H1 (cell line): ENCODE measurements at regions not wholly inside any gene's neighbourhood (a gene's known extent, or its start where the extent isn't known, plus 50 kb on each side); places are given as distances from the start of the nearest gene placed in this dataset.

ENCODE experiments used
- CTCF ChIA-PET: fragments of 300-600 bp; sonication (Branson Sonifier 250); formaldehyde crosslinking; loops from one replicate; lab custom pipeline; 2021; ENCODE audit not compliant: partially characterized antibody; lab: Charles Lee
- POLR2A ChIA-PET: fragments of 300-600 bp; sonication (Branson Sonifier 250); formaldehyde crosslinking; loops from one replicate; lab custom pipeline; 2021; ENCODE audit warnings: inconsistent platforms; ENCODE audit not compliant: partially characterized antibody; lab: Charles Lee
- DNase-seq, 2 experiments: peaks; one replicate each; pipeline versions ENCODE4 v3.0.0 to v3.0.0-alpha.2; 2010 to 2022; ENCODE audit warnings: low spot score in 2 of 2, low read depth in 1 of 2, mixed read lengths in 1 of 2
- FAIRE-seq: peaks from 2 replicates; lab custom pipeline; 2011; peaks lifted over from hg19 to GRCh38; lab: Jason Lieb, UNC
- H2AFZ ChIP-seq: 2 replicates; pipeline ENCODE4 v1.8.1; 2012; ENCODE audit warnings: low read length, inconsistent platforms
- H2AK5ac ChIP-seq: 2 replicates; pipeline ENCODE4 v1.6.1; 2013; ENCODE audit warnings: low read depth, low read length
- H2BK120ac ChIP-seq: replicated peaks from 2 replicates; pipeline ENCODE3; 2013; ENCODE audit warnings: low read depth, low read length, inconsistent platforms
- H2BK12ac ChIP-seq: 2 replicates; pipeline ENCODE4 v1.6.1; 2013; ENCODE audit warnings: low read depth, low read length
- H2BK15ac ChIP-seq: 2 replicates; pipeline ENCODE4 v1.6.1; 2013; ENCODE audit warnings: low read length
- H2BK20ac ChIP-seq: 2 replicates; pipeline ENCODE4 v1.6.1; 2013; ENCODE audit warnings: low read length
- H2BK5ac ChIP-seq: 2 replicates; pipeline ENCODE4 v1.6.1; 2013; ENCODE audit warnings: low read depth, low read length
- H3K14ac ChIP-seq: 2 replicates; pipeline ENCODE4 v1.6.1; 2013; ENCODE audit warnings: inconsistent platforms; ENCODE audit not compliant: insufficient read length
- H3K18ac ChIP-seq: 2 replicates; pipeline ENCODE4 v1.6.1; 2013; ENCODE audit warnings: low read length; ENCODE audit errors: extremely low read depth
- H3K23ac ChIP-seq: 2 replicates; pipeline ENCODE4 v1.6.1; 2013; ENCODE audit warnings: inconsistent platforms; ENCODE audit not compliant: insufficient read length
- H3K23me2 ChIP-seq: 2 replicates; pipeline ENCODE4 v1.6.1; 2013; ENCODE audit warnings: low read depth, low read length
- H3K27ac ChIP-seq: 2 replicates; pipeline ENCODE4 v1.6.1; 2011; ENCODE audit warnings: low read depth, low read length, inconsistent platforms
- H3K27me3 ChIP-seq, 4 experiments: replicated peaks in 1 of 4; 1 replicate in 1 of 4; 2 replicates in 3 of 4; pipeline versions ENCODE4 v1.6.1 to v1.8.1; 2011 to 2013; ENCODE audit warnings: low read length in 3 of 4, mild to moderate bottlenecking in 3 of 4, inconsistent platforms in 2 of 4, mixed read lengths in 2 of 4, moderate library complexity in 1 of 4; ENCODE audit not compliant: control insufficient read depth in 3 of 4, insufficient read depth in 3 of 4; ENCODE audit errors: extremely low read depth in 1 of 4
- H3K36me3 ChIP-seq, 4 experiments: 2 replicates each; pipeline versions ENCODE4 v1.6.1 to v1.8.1; 2011 to 2013; ENCODE audit warnings: mild to moderate bottlenecking in 4 of 4, low read length in 3 of 4, moderate library complexity in 2 of 4, control low read depth in 1 of 4, inconsistent platforms in 1 of 4; ENCODE audit not compliant: insufficient read depth in 4 of 4, control insufficient read depth in 2 of 4
- H3K4ac ChIP-seq: replicated peaks from 2 replicates; pipeline ENCODE3; 2013; ENCODE audit warnings: low read length, low read depth, mixed read lengths, inconsistent platforms; ENCODE audit not compliant: insufficient read length
- H3K4me1 ChIP-seq, 4 experiments: replicated peaks in 1 of 4; 1 replicate in 1 of 4; 2 replicates in 3 of 4; pipeline versions ENCODE4 v1.6.1 to v1.8.1; 2011 to 2013; ENCODE audit warnings: low read length in 3 of 4, inconsistent platforms in 2 of 4, mixed read lengths in 1 of 4; ENCODE audit not compliant: insufficient read depth in 4 of 4, control insufficient read depth in 3 of 4
- H3K4me2 ChIP-seq, 2 experiments: 2 replicates each; pipeline versions ENCODE4 v1.6.1 to v1.8.1; 2011 to 2013; ENCODE audit warnings: low read depth in 2 of 2, low read length in 2 of 2, control low read depth in 1 of 2, inconsistent platforms in 1 of 2, mild to moderate bottlenecking in 1 of 2; ENCODE audit not compliant: insufficient read depth in 1 of 2
- H3K4me3 ChIP-seq, 4 experiments: fragments of 200-600, 300-600 bp in 1 of 4; sonication (generic), shearing (Covaris generic), sonication (Bioruptor Twin) in 1 of 4; 2 replicates each; pipeline versions ENCODE4 v1.5.1 to v1.8.1; 2011 to 2016; ENCODE audit warnings: low read length in 4 of 4, low read depth in 3 of 4, control low read depth in 2 of 4, inconsistent platforms in 2 of 4, mild to moderate bottlenecking in 2 of 4, mixed read lengths in 1 of 4, moderate library complexity in 1 of 4; ENCODE audit not compliant: insufficient read depth in 2 of 4; ENCODE audit errors: extremely low read depth in 1 of 4
- H3K56ac ChIP-seq: replicated peaks from 2 replicates; pipeline ENCODE3; 2013; ENCODE audit warnings: low read depth, mild to moderate bottlenecking, mixed read lengths, low read length, inconsistent platforms; ENCODE audit not compliant: insufficient read length
- H3K79me1 ChIP-seq: 2 replicates; pipeline ENCODE4 v1.6.1; 2013; ENCODE audit warnings: low read depth, low read length, control low read depth
- H3K79me2 ChIP-seq, 2 experiments: 2 replicates each; pipeline versions ENCODE4 v1.6.1 to v1.8.1; 2012 to 2013; ENCODE audit warnings: low read length in 2 of 2, mild to moderate bottlenecking in 2 of 2, inconsistent platforms in 1 of 2; ENCODE audit not compliant: insufficient read depth in 2 of 2, control insufficient read depth in 1 of 2
- H3K9ac ChIP-seq, 4 experiments: replicated peaks in 1 of 4; 1 replicate in 1 of 4; 2 replicates in 3 of 4; pipeline versions ENCODE4 v1.6.1 to v1.8.1; 2011 to 2013; ENCODE audit warnings: low read depth in 3 of 4, low read length in 3 of 4, control low read depth in 2 of 4, mild to moderate bottlenecking in 2 of 4, moderate library complexity in 2 of 4, inconsistent platforms in 1 of 4; ENCODE audit errors: extremely low read depth in 1 of 4
- H3K9me3 ChIP-seq, 2 experiments: 2 replicates each; pipeline versions ENCODE4 v1.6.1 to v1.8.1; 2012 to 2013; ENCODE audit warnings: mild to moderate bottlenecking in 2 of 2, moderate library complexity in 2 of 2, control low read depth in 1 of 2, inconsistent platforms in 1 of 2, low read depth in 1 of 2, low read length in 1 of 2, mixed read lengths in 1 of 2; ENCODE audit not compliant: insufficient read depth in 2 of 2
- H4K20me1 ChIP-seq, 2 experiments: replicated peaks in 1 of 2; 2 replicates each; pipeline versions ENCODE3 to v1.8.1; 2011 to 2013; ENCODE audit warnings: inconsistent platforms in 2 of 2, low read length in 2 of 2, mild to moderate bottlenecking in 1 of 2; ENCODE audit not compliant: insufficient read depth in 2 of 2, control insufficient read depth in 1 of 2
- H4K5ac ChIP-seq: 2 replicates; pipeline ENCODE4 v1.6.1; 2013; ENCODE audit warnings: low read length, low read depth, mixed read lengths, inconsistent platforms; ENCODE audit not compliant: insufficient read length
- H4K8ac ChIP-seq: 2 replicates; pipeline ENCODE4 v1.8.0; 2013; ENCODE audit warnings: mild to moderate bottlenecking, moderate library complexity, low read length, inconsistent platforms; ENCODE audit not compliant: insufficient read depth; ENCODE audit errors: extremely low read depth
- H4K91ac ChIP-seq: replicated peaks from 2 replicates; pipeline ENCODE3; 2013; ENCODE audit warnings: low read length, mixed read lengths, inconsistent platforms; ENCODE audit not compliant: insufficient read length
- BACH1 ChIP-seq: IDR thresholded peaks from 2 replicates; pipeline ENCODE4 v1.6.1; 2012; ENCODE audit warnings: low read length, improper control_type of control experiment
- BRCA1 ChIP-seq: IDR thresholded peaks from 2 replicates; pipeline ENCODE4 v1.6.1; 2012; ENCODE audit warnings: low read depth, low read length, improper control_type of control experiment
- CHD1 ChIP-seq: IDR thresholded peaks from 2 replicates; pipeline ENCODE4 v1.6.1; 2012; ENCODE audit warnings: low read depth, low read length, improper control_type of control experiment
- CHD2 ChIP-seq: IDR thresholded peaks from 2 replicates; pipeline ENCODE4 v1.6.1; 2012; ENCODE audit warnings: low read length, improper control_type of control experiment
- GTF2F1 ChIP-seq: IDR thresholded peaks from 2 replicates; pipeline ENCODE4 v1.6.1; 2012; ENCODE audit warnings: low read depth, low read length, improper control_type of control experiment, borderline replicate concordance
- JUN ChIP-seq: IDR thresholded peaks from 2 replicates; pipeline ENCODE4 v1.6.1; 2011; ENCODE audit warnings: low read depth, mild to moderate bottlenecking, improper control_type of control experiment, low read length
- NRF1 ChIP-seq: IDR thresholded peaks from 2 replicates; pipeline ENCODE4 v1.6.1; 2011; ENCODE audit warnings: mild to moderate bottlenecking, low read depth, low read length, improper control_type of control experiment
- RNF2 ChIP-seq: fragments of 200-900, 300-1000 bp; sonication (generic); IDR thresholded peaks from 2 replicates; pipeline ENCODE4 v1.7.1; 2016; ENCODE audit warnings: borderline replicate concordance, low read depth, mild to moderate bottlenecking, antibody characterized with exemption, low read length; ENCODE audit not compliant: poor library complexity, severe bottlenecking; ENCODE audit errors: missing control alignments
- SAP30 ChIP-seq: fragments of 300-600 bp; sonication (generic); IDR thresholded peaks from 2 replicates; pipeline ENCODE4 v1.7.1; 2012; ENCODE audit warnings: low read length, moderate library complexity, mild to moderate bottlenecking, inconsistent platforms; ENCODE audit not compliant: insufficient read depth, insufficient replicate concordance
- SP4 ChIP-seq: IDR thresholded peaks from 2 replicates; pipeline ENCODE4 v1.6.1; 2012; ENCODE audit warnings: low read length, inconsistent platforms
- SRF ChIP-seq: IDR thresholded peaks from 2 replicates; pipeline ENCODE4 v1.6.1; 2011; ENCODE audit warnings: mild to moderate bottlenecking, low read depth, low read length, moderate library complexity
- ZNF274 ChIP-seq: IDR thresholded peaks from 2 replicates; pipeline ENCODE4 v1.7.0; 2012; ENCODE audit warnings: low read length, borderline replicate concordance; ENCODE audit errors: extremely low read depth
- WGBS, 2 experiments: shearing (Covaris generic) in 1 of 2; methylation state at CpG; one replicate each; pipeline versions ENCODE4 v1.1.6 to v1.1.7; 2013 to 2015; ENCODE audit warnings: low lambda C conversion rate in 2 of 2, mixed read lengths in 2 of 2, inconsistent platforms in 1 of 2, low coverage in 1 of 2, missing lambda C conversion rate in 1 of 2; ENCODE audit not compliant: insufficient replicate concordance in 2 of 2, insufficient coverage in 1 of 2, insufficient read length in 1 of 2; ENCODE audit errors: extremely low coverage in 1 of 2, missing lambda C conversion rate in 1 of 2; 5-methylcytosine and 5-hydroxymethylcytosine counted together
- TF ChIP-seq, protein P1 (sequence below): IDR thresholded peaks from 2 replicates; pipeline ENCODE4 v1.6.1; 2012; ENCODE audit warnings: low read length, inconsistent platforms

DNA sequence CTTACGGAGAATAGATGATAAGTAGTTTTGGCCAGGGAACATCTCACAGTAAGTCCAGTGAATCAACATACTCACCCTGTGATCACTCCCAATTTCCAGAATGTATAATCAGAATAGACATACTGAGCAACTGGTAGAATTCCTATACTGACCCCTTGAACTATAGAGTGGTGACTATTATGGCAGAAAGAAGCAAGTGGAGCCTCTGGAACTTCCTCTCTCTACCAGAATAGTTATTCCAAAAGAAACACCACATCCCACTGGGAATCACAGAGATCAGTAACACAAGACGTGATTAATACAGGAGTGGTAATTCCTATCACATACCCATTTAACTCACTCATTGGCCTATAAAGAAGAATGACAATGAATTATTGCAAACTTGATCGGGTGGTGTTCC is 50.1 kb upstream of the TRIM42 start:
- no peak overlapping the region for H2BK120ac ChIP-seq
- H3K4me3 ChIP-seq, result no peak overlapping the region
- no peaks in the 10 kb centered on the region for H3K79me2 ChIP-seq
- no peak overlapping the region for H4K8ac ChIP-seq
- TF ChIP-seq SRF, result no peak
- TF ChIP-seq SAP30, result no peak
- no peak for TF ChIP-seq CHD2
- no peak for TF ChIP-seq RNF2
- TF ChIP-seq CHD1, result no peak
- no peak for TF ChIP-seq BRCA1
- no peak for TF ChIP-seq JUN
- TF ChIP-seq GTF2F1, result no peak
- no peak for TF ChIP-seq SP4
- no peak for TF ChIP-seq ZNF274
- TF ChIP-seq, protein P1, sequence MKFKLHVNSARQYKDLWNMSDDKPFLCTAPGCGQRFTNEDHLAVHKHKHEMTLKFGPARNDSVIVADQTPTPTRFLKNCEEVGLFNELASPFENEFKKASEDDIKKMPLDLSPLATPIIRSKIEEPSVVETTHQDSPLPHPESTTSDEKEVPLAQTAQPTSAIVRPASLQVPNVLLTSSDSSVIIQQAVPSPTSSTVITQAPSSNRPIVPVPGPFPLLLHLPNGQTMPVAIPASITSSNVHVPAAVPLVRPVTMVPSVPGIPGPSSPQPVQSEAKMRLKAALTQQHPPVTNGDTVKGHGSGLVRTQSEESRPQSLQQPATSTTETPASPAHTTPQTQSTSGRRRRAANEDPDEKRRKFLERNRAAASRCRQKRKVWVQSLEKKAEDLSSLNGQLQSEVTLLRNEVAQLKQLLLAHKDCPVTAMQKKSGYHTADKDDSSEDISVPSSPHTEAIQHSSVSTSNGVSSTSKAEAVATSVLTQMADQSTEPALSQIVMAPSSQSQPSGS, result no peak
- no peak for TF ChIP-seq NRF1
- no peak for TF ChIP-seq BACH1
- 98% methylated on average over 3 of the region's 3 CpGs; no CpG with 5 or more reads in 1 of the 2 experiments for WGBS, 2 experiments
- no peak overlapping the region for H2AFZ ChIP-seq
- no peaks in the 10 kb centered on the region for H3K27me3 ChIP-seq
- no peak overlapping the region for H2BK5ac ChIP-seq
- CTCF ChIA-PET, result interaction anchor here (1.1 kb wide), 1 partner anchor 33 kb away, joined by 3 read pairs; no protein-coding TSS in a partner anchor
- H4K91ac ChIP-seq, result no peak overlapping the region
- no peaks in the 10 kb centered on the region for H3K23me2 ChIP-seq
- no peaks in the 10 kb centered on the region for H3K9me3 ChIP-seq
- no peak overlapping the region for H3K9ac ChIP-seq
- H3K56ac ChIP-seq, result no peak overlapping the region
- H3K4ac ChIP-seq, result no peak overlapping the region
- H2BK20ac ChIP-seq, result no peak overlapping the region
- no peak overlapping the region for H4K5ac ChIP-seq
- H3K23ac ChIP-seq, result no peak overlapping the region
- H3K27ac ChIP-seq, result no peak overlapping the region
- no peak overlapping the region for H2AK5ac ChIP-seq
- POLR2A ChIA-PET, result no interaction called here
- H3K14ac ChIP-seq, result no peak overlapping the region
- no peaks in the 10 kb centered on the region for H4K20me1 ChIP-seq
- H3K79me1 ChIP-seq, result no peaks in the 10 kb centered on the region
- no peak overlapping the region for H3K4me2 ChIP-seq
- no peaks in the 10 kb centered on the region for H3K4me1 ChIP-seq
- DNase-seq (no peak), FAIRE-seq (no peak)
- H3K18ac ChIP-seq, result no peak overlapping the region
- no peaks in the 10 kb centered on the region for H3K36me3 ChIP-seq
- no peak overlapping the region for H2BK12ac ChIP-seq
- H2BK15ac ChIP-seq, result no peak overlapping the region
